ENCODE measurements at regions not wholly inside any gene's neighbourhood (a gene's known extent, or its start where the extent isn't known, plus 50 kb on each side); places are given as distances from the start of the nearest gene placed in this dataset.

- no peaks in the 10 kb centered on the region for H3K9me1 ChIP-seq (replicated peaks; ENCODE audit: control insufficient read depth, extremely low read depth, insufficient read depth, low read length)
- BruUV-seq (replicated peaks), result no TSS peak
- ChIA-PET POLR2A (no interaction called here), CTCF (no interaction called here)
- no peaks in the 10 kb centered on the region for H3K36me3 ChIP-seq (ENCODE audit: control insufficient read depth in 2 of 2, extremely low read depth in 1 of 2, insufficient read depth in 2 of 2, low read length in 2 of 2)
- intact Hi-C loops (cut with micrococcal nuclease), result no loop called here
- H3K9me3 ChIP-seq (replicated peaks; ENCODE audit: control insufficient read depth, insufficient read depth, low read length), result no peaks in the 10 kb centered on the region
- no peaks in the 10 kb centered on the region for H3K27me3 ChIP-seq (ENCODE audit: control insufficient read depth in 2 of 2, insufficient read depth in 2 of 2, low read length in 2 of 2)
- TF ChIP-seq, protein P1, sequence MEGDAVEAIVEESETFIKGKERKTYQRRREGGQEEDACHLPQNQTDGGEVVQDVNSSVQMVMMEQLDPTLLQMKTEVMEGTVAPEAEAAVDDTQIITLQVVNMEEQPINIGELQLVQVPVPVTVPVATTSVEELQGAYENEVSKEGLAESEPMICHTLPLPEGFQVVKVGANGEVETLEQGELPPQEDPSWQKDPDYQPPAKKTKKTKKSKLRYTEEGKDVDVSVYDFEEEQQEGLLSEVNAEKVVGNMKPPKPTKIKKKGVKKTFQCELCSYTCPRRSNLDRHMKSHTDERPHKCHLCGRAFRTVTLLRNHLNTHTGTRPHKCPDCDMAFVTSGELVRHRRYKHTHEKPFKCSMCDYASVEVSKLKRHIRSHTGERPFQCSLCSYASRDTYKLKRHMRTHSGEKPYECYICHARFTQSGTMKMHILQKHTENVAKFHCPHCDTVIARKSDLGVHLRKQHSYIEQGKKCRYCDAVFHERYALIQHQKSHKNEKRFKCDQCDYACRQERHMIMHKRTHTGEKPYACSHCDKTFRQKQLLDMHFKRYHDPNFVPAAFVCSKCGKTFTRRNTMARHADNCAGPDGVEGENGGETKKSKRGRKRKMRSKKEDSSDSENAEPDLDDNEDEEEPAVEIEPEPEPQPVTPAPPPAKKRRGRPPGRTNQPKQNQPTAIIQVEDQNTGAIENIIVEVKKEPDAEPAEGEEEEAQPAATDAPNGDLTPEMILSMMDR (IDR thresholded peaks at IDR 0.05; ENCODE audit: extremely low read depth in 1 of 2, insufficient read depth in 1 of 2, low read depth in 1 of 2, low read length in 2 of 2), result no peak
- TF ChIP-seq EZH2 (IDR thresholded peaks at IDR 0.05; ENCODE audit: borderline replicate concordance, low read depth, low read length, severe bottlenecking) (no peak), POLR2A (IDR thresholded peaks at IDR 0.05; ENCODE audit: low read depth, low read length) (no peak), FOS (IDR thresholded peaks at IDR 0.05; ENCODE audit: borderline replicate concordance, insufficient read depth, low read length) (no peak), GATA2 (IDR thresholded peaks at IDR 0.05; ENCODE audit: insufficient read depth, insufficient read length, low read depth, low read length) (no peak), JUN (IDR thresholded peaks at IDR 0.05; ENCODE audit: borderline replicate concordance, insufficient read depth, insufficient read length, low read depth) (no peak), POLR2AphosphoS5 (IDR thresholded peaks at IDR 0.05; ENCODE audit: insufficient read depth, low read depth, low read length) (no peak), MYC (IDR thresholded peaks at IDR 0.05; ENCODE audit: low read depth, low read length) (no peak)
- TF ChIP-seq, protein P2, sequence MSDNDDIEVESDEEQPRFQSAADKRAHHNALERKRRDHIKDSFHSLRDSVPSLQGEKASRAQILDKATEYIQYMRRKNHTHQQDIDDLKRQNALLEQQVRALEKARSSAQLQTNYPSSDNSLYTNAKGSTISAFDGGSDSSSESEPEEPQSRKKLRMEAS (IDR thresholded peaks at IDR 0.05; ENCODE audit: insufficient read depth, insufficient read length), result no peak
- no peak overlapping the region for H3K4me2 ChIP-seq (ENCODE audit: insufficient read depth, low read length)
- H3K4me1 ChIP-seq (ENCODE audit: control insufficient read depth, extremely low read depth, insufficient read depth, low read length), result no peaks in the 10 kb centered on the region
- dilution Hi-C loops (cut with MboI; ENCODE audit: extremely low pct_ligation_motif_present, low sequenced_read_pairs), result no loop called here
- H3K9ac ChIP-seq (replicated peaks; ENCODE audit: extremely low read depth, insufficient read depth, low read length), result no peak overlapping the region
- FAIRE-seq (no peak), DNase-seq (ENCODE audit: low read depth, low spot score) (no peak)
- H4K20me1 ChIP-seq (replicated peaks; ENCODE audit: control insufficient read depth, extremely low read depth, insufficient read depth, low read length), result no peaks in the 10 kb centered on the region
- no peak overlapping the region for H3K4me3 ChIP-seq (replicated peaks in 1 of 3; ENCODE audit: insufficient read depth in 1 of 3, low read depth in 1 of 3, low read length in 3 of 3)
- H3K79me2 ChIP-seq (ENCODE audit: control insufficient read depth, insufficient read depth, low read length), result no peaks in the 10 kb centered on the region
- no peak overlapping the region for H3K27ac ChIP-seq (ENCODE audit: insufficient read depth, low read depth, low read length)
- H2AFZ ChIP-seq (ENCODE audit: low read depth, low read length), result no peak overlapping the region
These were observed 61.9 kb upstream of the PTPRZ1 start for GRCh38 chr7:121810831-121811672.
